Endothelial cell of umbilical vein (primary cell): ENCODE measurements at regions not wholly inside any gene's neighbourhood (a gene's known extent, or its start where the extent isn't known, plus 50 kb on each side); places are given as distances from the start of the nearest gene placed in this dataset.

ENCODE experiments used
- EZH2 ChIP-seq: IDR thresholded peaks from 2 replicates; pipeline ENCODE4 v1.6.1; 2012; ENCODE audit warnings: borderline replicate concordance, low read depth, mild to moderate bottlenecking, moderate library complexity, low read length, inconsistent platforms; ENCODE audit not compliant: severe bottlenecking
- FOS ChIP-seq: IDR thresholded peaks from 2 replicates; pipeline ENCODE4 v1.6.1; 2011; ENCODE audit warnings: mild to moderate bottlenecking, low read length, moderate library complexity, borderline replicate concordance; ENCODE audit not compliant: insufficient read depth
- GATA2 ChIP-seq: IDR thresholded peaks from 2 replicates; pipeline ENCODE4 v1.7.0; 2011; ENCODE audit warnings: low read depth, mild to moderate bottlenecking, moderate library complexity, mixed read lengths, low read length; ENCODE audit not compliant: insufficient read length, insufficient read depth
- JUN ChIP-seq: IDR thresholded peaks from 2 replicates; pipeline ENCODE4 v1.6.1; 2011; ENCODE audit warnings: borderline replicate concordance, low read depth; ENCODE audit not compliant: insufficient read length, insufficient read depth
- MYC ChIP-seq: IDR thresholded peaks from one replicate; pipeline ENCODE4 v1.6.1; 2011; ENCODE audit warnings: mild to moderate bottlenecking, low read depth, low read length
- POLR2A ChIP-seq: IDR thresholded peaks from 2 replicates; pipeline ENCODE4 v1.6.1; 2012; ENCODE audit warnings: low read depth, mild to moderate bottlenecking, control low read depth, low read length
- POLR2AphosphoS5 ChIP-seq: IDR thresholded peaks from 2 replicates; pipeline ENCODE4 v1.6.1; 2012; ENCODE audit warnings: low read depth, mild to moderate bottlenecking, control low read depth, low read length, moderate library complexity; ENCODE audit not compliant: insufficient read depth
- TF ChIP-seq, protein P1 (sequence below), 2 donors: IDR thresholded peaks; 1 replicate in 1 of 2; 2 replicates in 1 of 2; pipeline ENCODE4 v1.5.1; 2011; ENCODE audit warnings: low read length in 2 of 2, mild to moderate bottlenecking in 2 of 2, moderate library complexity in 2 of 2, control low read depth in 1 of 2, inconsistent platforms in 1 of 2, low read depth in 1 of 2; ENCODE audit not compliant: insufficient read depth in 1 of 2; ENCODE audit errors: extremely low read depth in 1 of 2
- TF ChIP-seq, protein P2 (sequence below): IDR thresholded peaks from 2 replicates; pipeline ENCODE4 v1.6.1; 2011; ENCODE audit not compliant: insufficient read depth, insufficient read length

DNA sequence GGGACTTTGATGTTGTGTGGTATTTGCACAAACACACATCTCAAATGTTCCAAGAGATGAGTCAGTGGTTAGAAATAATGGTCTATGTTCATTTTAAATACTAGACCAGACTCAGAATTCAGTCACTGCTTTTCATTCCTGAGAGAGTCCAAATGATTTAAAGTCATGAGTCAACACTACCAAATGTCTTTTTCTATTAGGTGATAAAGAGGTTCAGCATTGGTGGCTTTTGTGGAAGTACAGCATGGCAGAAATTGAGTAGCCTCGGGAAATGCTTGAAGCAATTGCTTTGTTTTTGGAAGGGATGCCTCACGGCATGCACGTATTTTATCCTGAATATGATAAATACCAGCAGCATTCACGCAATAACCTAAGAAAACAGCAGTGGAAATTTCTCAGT, 115.7 kb downstream of the DIO2 start:
- TF ChIP-seq, protein P1, sequence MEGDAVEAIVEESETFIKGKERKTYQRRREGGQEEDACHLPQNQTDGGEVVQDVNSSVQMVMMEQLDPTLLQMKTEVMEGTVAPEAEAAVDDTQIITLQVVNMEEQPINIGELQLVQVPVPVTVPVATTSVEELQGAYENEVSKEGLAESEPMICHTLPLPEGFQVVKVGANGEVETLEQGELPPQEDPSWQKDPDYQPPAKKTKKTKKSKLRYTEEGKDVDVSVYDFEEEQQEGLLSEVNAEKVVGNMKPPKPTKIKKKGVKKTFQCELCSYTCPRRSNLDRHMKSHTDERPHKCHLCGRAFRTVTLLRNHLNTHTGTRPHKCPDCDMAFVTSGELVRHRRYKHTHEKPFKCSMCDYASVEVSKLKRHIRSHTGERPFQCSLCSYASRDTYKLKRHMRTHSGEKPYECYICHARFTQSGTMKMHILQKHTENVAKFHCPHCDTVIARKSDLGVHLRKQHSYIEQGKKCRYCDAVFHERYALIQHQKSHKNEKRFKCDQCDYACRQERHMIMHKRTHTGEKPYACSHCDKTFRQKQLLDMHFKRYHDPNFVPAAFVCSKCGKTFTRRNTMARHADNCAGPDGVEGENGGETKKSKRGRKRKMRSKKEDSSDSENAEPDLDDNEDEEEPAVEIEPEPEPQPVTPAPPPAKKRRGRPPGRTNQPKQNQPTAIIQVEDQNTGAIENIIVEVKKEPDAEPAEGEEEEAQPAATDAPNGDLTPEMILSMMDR (IDR thresholded peaks at IDR 0.05; ENCODE audit: extremely low read depth in 1 of 2, insufficient read depth in 1 of 2, low read depth in 1 of 2, low read length in 2 of 2): no peak
- no peak for TF ChIP-seq POLR2AphosphoS5
- TF ChIP-seq POLR2A: no peak
- TF ChIP-seq, protein P2, sequence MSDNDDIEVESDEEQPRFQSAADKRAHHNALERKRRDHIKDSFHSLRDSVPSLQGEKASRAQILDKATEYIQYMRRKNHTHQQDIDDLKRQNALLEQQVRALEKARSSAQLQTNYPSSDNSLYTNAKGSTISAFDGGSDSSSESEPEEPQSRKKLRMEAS: no peak
- TF ChIP-seq EZH2: no peak
- no peak for TF ChIP-seq MYC
- TF ChIP-seq GATA2: no peak
- TF ChIP-seq JUN: no peak
- TF ChIP-seq FOS: no peak
